ENCODE measurements at regions not wholly inside any gene's neighbourhood (a gene's known extent, or its start where the extent isn't known, plus 50 kb on each side); places are given as distances from the start of the nearest gene placed in this dataset.

DNA sequence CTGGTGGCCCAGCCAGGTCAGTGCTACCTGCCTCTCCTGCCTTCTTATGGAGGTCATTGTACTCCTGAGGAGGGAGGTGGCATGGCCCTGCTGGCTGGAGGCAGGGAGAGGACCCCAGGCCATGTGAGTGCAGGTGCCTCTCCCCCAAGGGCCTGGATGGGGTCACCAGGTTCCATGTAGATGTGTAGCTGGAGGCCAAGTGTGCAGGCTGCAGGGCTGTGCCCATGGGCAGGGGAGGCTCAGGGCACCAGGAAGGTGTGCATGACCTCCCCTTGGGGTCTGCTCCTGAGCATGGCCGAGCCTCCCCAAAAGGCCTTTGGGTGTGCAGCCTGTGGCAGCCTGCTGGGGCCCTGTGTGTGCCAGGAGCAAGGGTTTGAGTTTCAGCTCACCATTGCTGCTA, 128.1 kb upstream of the HDAC4 start:
- Histone ChIP-seq H3K4me3 (ENCODE audit: low read depth in 1 of 2, low read length in 1 of 2) (no peak overlapping the region), H3K4me1 (ENCODE audit: control insufficient read depth in 1 of 2, insufficient read depth in 1 of 2, low read depth in 1 of 2, low read length in 1 of 2) (peaks cover 0 to 7% of the 10 kb centered on the region in 2 experiments), H3K27ac (no peak overlapping the region), H3K9me3 (no peaks in the 10 kb centered on the region), H3K27me3 (no peaks in the 10 kb centered on the region), H3K36me3 (no peaks in the 10 kb centered on the region)
- TF ChIP-seq, protein P1, sequence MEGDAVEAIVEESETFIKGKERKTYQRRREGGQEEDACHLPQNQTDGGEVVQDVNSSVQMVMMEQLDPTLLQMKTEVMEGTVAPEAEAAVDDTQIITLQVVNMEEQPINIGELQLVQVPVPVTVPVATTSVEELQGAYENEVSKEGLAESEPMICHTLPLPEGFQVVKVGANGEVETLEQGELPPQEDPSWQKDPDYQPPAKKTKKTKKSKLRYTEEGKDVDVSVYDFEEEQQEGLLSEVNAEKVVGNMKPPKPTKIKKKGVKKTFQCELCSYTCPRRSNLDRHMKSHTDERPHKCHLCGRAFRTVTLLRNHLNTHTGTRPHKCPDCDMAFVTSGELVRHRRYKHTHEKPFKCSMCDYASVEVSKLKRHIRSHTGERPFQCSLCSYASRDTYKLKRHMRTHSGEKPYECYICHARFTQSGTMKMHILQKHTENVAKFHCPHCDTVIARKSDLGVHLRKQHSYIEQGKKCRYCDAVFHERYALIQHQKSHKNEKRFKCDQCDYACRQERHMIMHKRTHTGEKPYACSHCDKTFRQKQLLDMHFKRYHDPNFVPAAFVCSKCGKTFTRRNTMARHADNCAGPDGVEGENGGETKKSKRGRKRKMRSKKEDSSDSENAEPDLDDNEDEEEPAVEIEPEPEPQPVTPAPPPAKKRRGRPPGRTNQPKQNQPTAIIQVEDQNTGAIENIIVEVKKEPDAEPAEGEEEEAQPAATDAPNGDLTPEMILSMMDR (IDR thresholded peaks at IDR 0.05), result no peak

DNA sequence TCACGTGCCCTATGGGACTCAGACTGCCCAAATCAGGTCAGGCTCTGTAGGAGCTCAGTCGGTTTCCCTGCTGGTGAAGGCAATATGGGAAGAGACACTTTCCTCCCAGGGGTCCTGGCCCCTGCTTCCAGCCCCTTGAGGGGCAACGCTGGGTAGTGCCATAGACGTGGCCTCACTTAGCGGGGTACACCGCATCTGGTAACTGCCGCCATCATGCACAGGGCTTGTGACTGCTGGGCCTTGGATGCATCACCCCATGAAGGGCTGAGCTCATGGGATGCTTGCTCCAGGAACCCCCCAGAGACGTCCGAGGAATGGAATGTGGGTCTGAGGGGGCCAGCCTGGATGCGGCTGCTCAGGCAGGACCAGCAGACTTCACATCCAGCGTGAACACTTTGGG, 127.3 kb upstream of the HDAC4 start:
- Histone ChIP-seq H3K27me3 (no peaks in the 10 kb centered on the region), H3K9me3 (no peaks in the 10 kb centered on the region), H3K27ac (no peak overlapping the region), H3K4me3 (ENCODE audit: low read depth in 1 of 2, low read length in 1 of 2) (no peak overlapping the region), H3K36me3 (no peaks in the 10 kb centered on the region), H3K4me1 (ENCODE audit: control insufficient read depth in 1 of 2, insufficient read depth in 1 of 2, low read depth in 1 of 2, low read length in 1 of 2) (peaks cover 0 to 7% of the 10 kb centered on the region in 2 experiments)
- TF ChIP-seq, protein P1 (IDR thresholded peaks at IDR 0.05), result no peak

DNA sequence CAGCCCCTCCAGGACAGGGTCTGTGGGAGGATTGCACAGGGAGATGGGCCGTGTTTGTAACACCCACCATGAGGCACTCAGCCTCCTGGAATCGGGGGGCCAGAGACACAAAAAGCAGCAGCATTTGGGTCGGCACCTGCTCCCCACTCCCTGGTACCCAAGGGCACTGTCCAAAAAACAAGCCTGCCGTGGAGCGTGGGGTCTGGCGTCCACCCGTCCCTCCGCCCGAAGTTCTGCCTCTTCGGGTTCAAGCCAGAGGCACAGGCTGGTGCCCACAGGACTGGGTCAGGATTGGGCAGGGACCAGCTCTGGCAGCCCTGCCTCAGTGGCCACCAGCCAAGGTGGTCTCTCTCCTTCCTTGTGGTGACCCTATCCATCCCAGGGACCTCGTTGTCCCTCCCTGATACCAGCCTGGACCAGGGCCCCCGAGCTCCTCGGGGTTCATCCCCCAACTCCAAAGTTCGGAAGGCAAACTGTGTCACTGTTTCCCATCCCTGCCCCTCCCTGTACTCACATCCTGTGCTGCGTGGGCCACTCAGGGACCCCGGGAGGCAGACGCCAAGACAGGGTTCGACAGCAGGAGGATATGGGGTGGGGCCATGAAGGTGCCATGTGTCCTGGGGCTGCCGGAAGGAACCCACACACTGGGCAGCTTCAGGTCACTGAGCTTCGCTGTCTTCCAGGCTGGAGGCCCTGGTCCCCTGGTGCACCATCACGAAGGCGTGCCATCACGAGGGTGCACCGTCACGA, 126.0 kb upstream of the HDAC4 start:
- Histone ChIP-seq H3K4me3 (ENCODE audit: low read depth in 1 of 2, low read length in 1 of 2) (no peak overlapping the region), H3K36me3 (no peaks in the 10 kb centered on the region)

GRCh38 chr2:239526038-239526437, 125.2 kb upstream of the HDAC4 start:
- TF ChIP-seq, protein P1 (IDR thresholded peaks at IDR 0.05), result no peak

More for the DNA sequence above, 126.0 kb upstream of the HDAC4 start:
- H3K9me3 ChIP-seq, result no peaks in the 10 kb centered on the region
- H3K4me1 ChIP-seq (ENCODE audit: control insufficient read depth in 1 of 2, insufficient read depth in 1 of 2, low read depth in 1 of 2, low read length in 1 of 2), result no peaks in the 10 kb centered on the region
- H3K27ac ChIP-seq, result no peak overlapping the region
- TF ChIP-seq, protein P1 (IDR thresholded peaks at IDR 0.05), result no peak
- H3K27me3 ChIP-seq, result no peaks in the 10 kb centered on the region

GRCh38 chr2:239523954-239524330, 123.1 kb upstream of the HDAC4 start:
- H3K27ac ChIP-seq, result no peak overlapping the region
- H3K4me3 ChIP-seq (ENCODE audit: low read depth in 1 of 2, low read length in 1 of 2), result no peak overlapping the region
- H3K27me3 ChIP-seq, result no peaks in the 10 kb centered on the region
- TF ChIP-seq, protein P1 (IDR thresholded peaks at IDR 0.05), result no peak
- H3K9me3 ChIP-seq, result no peaks in the 10 kb centered on the region
- no peaks in the 10 kb centered on the region for H3K4me1 ChIP-seq (ENCODE audit: control insufficient read depth in 1 of 2, insufficient read depth in 1 of 2, low read depth in 1 of 2, low read length in 1 of 2)
- H3K36me3 ChIP-seq, result no peaks in the 10 kb centered on the region

More at GRCh38 chr2:239526038-239526437, 125.2 kb upstream of the HDAC4 start:
- H3K4me3 ChIP-seq (ENCODE audit: low read depth in 1 of 2, low read length in 1 of 2), result no peak overlapping the region
- H3K4me1 ChIP-seq (ENCODE audit: control insufficient read depth in 1 of 2, insufficient read depth in 1 of 2, low read depth in 1 of 2, low read length in 1 of 2), result no peaks in the 10 kb centered on the region
- H3K9me3 ChIP-seq, result no peaks in the 10 kb centered on the region
- H3K36me3 ChIP-seq, result no peaks in the 10 kb centered on the region
- H3K27ac ChIP-seq, result no peak overlapping the region
- H3K27me3 ChIP-seq, result no peaks in the 10 kb centered on the region
